ENCODE measurements at regions not wholly inside any gene's neighbourhood (a gene's known extent, or its start where the extent isn't known, plus 50 kb on each side); places are given as distances from the start of the nearest gene placed in this dataset.
A peak's percentile ranks its signal among the peaks of the same experiment; 100 is the strongest.

DNA sequence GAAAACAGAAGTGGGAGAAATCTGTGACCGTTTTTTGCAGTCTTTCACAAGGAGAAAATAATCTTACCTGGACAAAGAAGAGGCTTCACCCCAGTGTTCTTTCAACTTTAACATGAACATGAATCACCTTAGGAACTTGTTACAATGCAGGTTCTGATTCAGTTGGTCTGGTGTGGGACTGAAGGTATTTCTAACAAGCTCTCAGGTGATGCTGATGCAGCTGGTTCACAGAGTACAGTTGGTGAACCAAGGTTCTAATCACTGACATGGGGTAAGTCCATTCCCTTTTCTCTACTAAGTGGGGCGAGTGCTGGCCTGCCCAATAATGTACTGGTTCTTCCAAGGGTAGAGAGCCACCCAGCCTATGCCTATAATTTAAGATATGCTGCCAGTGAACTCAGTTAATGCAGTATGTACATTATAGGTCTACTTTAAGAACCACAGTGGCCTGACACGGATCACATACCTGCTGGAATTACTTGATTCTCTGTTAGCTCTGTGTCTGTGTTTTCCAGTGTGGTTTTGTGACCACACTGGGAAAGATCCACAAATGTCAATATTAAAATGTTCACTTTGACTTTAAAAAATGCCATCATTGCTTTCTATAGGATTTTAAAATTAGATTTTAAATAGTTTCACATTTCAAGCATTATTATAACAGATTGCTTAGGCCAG, 304.1 kb downstream of the ZNF621 start:
- WGBS, 3 donors, result 89 to 93% (median 92%) methylated on average over 3 of the region's 3 CpGs
- no peak overlapping the region for H3K27ac ChIP-seq (ENCODE audit: low read depth, low read length)

DNA sequence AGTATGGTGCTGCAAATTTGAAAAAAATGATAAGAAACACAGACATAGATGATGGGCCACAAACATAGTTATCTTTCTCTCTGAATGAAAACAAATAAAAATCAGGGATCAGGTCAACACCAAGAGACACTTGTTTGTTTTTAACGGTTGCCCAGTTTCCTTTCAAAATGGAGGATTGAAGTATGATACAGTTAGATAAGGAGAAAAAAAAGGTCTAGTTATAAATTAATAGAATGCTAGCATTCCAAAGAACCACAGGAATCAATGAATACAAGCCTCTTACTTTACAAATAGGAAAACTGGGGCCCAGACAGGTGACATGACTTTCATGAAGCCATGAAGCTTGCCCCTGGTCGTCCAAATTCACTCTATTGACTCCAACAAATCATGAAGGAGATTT, 305.1 kb downstream of the ZNF621 start:
- WGBS, 3 donors, result 27 to 83% (median 81%) methylated on average over 2 of the region's 2 CpGs

DNA sequence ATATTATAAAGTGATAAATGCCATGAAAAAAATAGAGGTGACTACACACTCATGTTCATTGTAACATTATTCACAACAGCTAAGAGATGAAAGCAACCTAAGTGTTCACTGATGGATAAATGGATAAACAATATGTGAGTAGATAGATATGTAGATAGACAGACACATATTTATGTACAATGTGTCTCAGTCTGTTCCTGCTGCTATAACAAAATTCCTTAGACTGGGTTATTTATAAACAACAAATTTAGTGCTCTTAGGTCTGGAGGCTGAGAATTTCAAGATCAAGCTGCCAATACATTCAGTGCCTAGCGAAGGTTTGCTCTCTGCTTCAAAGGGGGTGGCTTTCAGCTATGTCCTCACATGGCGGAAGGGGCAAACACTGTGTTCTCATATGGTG, 312.5 kb downstream of the ZNF621 start:
- no peak overlapping the region for H3K27ac ChIP-seq (ENCODE audit: low read depth, low read length)
- 98 to 100% (median 99%) methylated on average over 2 of the region's 2 CpGs for WGBS, 3 donors

More for the DNA sequence above, 305.1 kb downstream of the ZNF621 start:
- no peak overlapping the region for H3K27ac ChIP-seq (ENCODE audit: low read depth, low read length)

DNA sequence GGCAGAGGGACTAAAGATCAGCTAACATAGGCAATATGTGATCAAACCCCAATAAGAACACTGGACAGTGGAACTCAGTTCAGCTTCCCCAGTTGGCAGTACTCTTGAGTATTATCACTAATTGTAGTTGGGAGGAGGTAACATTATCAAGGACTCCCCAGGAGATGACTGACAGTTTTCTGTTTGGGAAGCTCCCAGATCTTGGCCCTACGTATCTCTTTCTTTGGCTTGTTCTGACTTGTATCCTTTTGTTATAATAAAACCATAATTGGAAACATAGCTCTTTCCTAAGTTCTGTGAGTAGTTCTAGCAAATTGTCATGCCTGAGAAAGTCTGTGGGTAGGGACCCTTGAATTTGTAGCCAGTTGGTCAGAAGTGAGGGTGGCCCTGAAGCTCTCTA, 316.4 kb downstream of the ZNF621 start:
- WGBS, 3 donors, result 73 to 91% (median 89%) methylated on average over 1 of the region's 1 CpG
- H3K27ac ChIP-seq (ENCODE audit: low read depth, low read length), result peak overlapping the region; percentile 17

DNA sequence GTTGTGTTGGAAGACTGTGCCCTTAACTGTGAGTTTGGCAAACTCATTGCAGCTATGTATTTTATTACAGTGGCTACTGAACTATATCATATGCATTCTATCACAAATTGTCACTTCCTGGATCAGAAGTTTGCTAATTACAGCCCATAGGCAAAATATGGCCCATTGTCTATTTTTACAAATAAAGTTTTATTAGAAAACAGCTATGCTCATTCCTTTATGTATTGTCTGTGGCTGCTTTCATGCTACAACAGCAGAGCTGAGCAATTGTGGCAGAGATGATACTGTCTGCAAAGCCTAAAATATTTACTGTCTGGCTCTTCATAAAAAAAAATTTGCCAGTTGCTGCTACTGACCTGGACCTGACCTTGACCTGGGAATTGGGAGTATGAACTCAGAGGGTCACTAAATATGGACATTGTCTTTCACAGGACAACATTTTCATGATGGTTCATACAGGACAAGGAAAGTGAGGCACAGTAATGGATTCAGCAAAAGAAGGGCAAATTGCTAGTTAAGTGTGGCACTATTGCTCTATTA, 316.9 kb downstream of the ZNF621 start:
- H3K27ac ChIP-seq (ENCODE audit: low read depth, low read length), result peak overlapping the region; percentile 17

DNA sequence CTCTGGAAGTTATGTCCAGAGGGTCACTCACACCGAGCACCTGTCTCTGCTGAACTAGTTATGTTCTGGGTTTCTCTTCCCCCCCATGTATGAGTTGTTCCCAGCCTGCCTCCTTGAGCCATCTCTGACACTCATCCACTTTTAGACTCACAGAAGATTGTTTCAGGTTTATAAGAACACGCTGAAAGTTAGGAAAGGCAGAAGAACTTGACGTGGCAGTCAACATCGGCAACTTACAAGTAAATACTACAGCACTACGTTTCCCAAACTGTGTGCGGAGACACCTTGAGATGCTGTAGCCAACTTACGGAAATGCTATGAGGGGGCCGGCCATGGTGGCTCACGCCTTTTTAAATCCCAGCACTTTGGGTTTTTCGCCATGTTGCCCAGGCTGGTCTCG, 318.0 kb downstream of the ZNF621 start:
- 95 to 98% (median 96%) methylated on average over 11 of the region's 11 CpGs for WGBS, 3 donors
- no peak overlapping the region for H3K27ac ChIP-seq (ENCODE audit: low read depth, low read length)

DNA sequence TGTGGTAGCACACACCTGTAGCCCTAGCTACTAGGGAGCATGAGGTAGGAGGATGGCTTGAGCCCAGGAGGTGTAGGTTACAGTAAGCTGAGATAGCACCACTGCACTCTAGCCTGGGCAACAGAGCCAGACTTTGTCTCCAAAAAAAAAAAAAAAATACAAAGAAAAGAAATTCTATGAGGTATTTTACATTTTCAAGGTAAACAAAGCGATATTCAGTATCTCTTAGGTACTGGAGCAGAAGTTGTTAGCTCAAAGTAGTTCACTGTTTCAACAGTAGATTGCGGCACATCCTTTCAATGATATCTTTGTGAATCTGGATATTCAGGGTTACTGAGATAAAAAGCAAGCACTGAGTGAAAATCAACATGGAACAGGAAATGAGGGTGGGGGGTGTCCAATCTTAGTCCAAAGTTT, 318.5 kb downstream of the ZNF621 start:
- 85 to 94% (median 91%) methylated on average over 2 of the region's 2 CpGs for WGBS, 3 donors
- H3K27ac ChIP-seq (ENCODE audit: low read depth, low read length), result no peak overlapping the region

DNA sequence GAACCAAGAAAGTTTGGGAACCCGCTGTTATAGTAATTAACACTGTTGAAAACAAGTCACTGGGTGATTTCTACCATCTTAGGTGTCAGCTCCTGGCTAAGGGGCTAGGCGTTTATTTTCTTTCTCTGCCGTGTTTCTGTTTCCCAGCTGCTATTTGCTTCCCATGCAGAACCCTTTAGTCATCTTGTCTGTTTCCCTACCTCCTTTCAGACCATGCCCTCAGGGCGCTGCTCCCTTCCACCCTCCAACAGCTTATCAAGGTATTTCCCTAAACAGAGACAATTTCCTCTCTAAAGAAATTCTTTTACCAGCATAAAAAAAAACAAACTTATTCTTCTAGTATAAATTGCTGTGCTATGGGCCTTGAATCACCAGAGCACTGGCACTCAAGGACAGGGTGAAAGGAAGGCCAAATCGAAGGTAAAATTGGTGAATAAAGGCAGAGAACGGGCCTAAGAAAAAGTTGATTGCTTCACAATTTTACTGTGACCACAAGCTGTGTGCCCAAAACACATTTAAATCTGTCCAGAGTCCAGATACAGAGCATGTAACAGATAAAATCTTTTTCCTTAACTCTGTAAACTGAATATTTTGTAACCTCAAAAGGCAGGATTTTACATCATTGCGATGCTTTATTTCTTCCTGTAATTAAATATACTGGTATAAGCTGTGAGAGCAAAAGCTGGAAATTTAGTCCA, 319.2 kb downstream of the ZNF621 start:
- no peak overlapping the region for H3K27ac ChIP-seq (ENCODE audit: low read depth, low read length)
- WGBS, 3 donors, result 79 to 83% (median 80%) methylated on average over 7 of the region's 7 CpGs

DNA sequence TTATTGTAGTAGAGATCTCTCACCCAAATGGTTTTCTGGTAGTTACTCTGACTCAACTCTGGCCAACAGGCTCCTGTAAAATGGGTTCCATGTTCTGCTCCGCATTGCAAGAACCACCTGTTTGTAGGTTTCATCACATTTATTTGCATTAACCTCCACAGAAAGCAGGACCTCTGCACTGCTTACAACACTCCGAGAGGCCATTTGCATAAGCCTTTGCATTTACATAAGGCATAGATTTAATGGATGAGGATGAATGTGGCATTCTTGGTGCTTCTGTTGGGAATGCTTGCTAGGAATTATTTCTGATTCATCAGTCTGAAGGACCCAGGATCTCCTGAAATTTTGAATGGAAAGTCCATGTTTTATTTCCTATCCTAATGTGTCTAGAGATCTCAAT, 320.1 kb downstream of the ZNF621 start:
- 97 to 99% (median 97%) methylated on average over 2 of the region's 2 CpGs for WGBS, 3 donors
- H3K27ac ChIP-seq (ENCODE audit: low read depth, low read length), result no peak overlapping the region

DNA sequence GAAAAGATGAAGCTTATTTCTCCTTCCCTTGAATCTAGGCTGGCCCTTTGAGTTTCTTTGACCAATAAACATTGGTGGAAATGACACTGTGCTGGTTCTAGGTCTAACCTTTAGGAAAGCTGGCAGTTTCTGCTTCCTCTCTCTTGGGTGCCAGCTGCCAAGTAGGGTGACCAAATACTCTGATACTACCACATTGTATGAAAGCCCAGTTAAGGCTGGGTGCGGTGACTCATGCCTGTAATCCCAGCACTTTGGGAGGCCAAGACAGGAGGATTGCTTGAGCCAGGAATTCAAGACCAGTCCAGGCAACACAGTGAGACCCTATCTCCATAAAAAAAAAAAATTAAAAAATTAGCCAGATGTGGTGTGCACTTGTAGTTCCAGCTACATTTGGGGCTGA, 320.7 kb downstream of the ZNF621 start:
- no peak overlapping the region for H3K27ac ChIP-seq (ENCODE audit: low read depth, low read length)
- WGBS, 3 donors, result 100% methylated on average over 1 of the region's 1 CpG

DNA sequence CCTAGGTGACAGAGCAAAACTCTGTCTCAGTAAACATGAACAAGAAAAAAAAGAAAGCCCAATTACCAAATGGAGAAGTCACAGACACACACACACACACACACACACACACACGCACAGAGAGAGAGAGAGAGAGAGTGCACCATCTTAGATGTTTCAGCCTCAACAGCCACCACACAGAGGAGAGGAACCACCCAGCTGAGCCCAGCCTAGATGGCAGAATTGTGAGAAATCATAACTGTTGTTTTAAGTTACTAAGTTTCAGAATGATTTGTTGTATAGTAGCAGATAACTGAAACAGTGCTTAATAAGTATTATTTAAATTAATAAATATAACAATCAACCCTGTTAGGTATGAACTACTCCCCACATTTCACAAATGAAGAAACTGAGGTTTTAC, 321.2 kb downstream of the ZNF621 start:
- WGBS, 3 donors, result 56 to 86% (median 64%) methylated on average over 1 of the region's 1 CpG
- no peak overlapping the region for H3K27ac ChIP-seq (ENCODE audit: low read depth, low read length)

DNA sequence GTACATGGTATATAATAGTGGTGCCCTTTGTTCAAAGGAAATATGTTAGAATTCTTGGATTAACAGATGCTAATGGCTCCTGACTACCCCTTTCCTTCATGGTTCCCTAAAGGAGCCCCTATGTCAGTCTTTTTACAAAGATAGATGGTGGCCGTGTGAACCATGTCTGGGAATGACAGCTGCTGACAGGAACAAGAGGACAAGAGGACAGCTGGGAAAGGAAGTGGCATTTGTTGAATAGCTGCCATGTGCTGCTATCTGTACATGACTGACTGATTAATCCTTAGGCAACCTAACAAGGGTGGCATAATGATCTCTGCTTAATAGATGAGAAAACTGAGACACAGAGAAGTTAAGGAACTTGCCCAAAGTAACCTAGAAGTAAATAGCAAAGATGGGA, 321.7 kb downstream of the ZNF621 start:
- 60 to 90% (median 88%) methylated on average over 1 of the region's 1 CpG for WGBS, 3 donors
- H3K27ac ChIP-seq (ENCODE audit: low read depth, low read length), result no peak overlapping the region

DNA sequence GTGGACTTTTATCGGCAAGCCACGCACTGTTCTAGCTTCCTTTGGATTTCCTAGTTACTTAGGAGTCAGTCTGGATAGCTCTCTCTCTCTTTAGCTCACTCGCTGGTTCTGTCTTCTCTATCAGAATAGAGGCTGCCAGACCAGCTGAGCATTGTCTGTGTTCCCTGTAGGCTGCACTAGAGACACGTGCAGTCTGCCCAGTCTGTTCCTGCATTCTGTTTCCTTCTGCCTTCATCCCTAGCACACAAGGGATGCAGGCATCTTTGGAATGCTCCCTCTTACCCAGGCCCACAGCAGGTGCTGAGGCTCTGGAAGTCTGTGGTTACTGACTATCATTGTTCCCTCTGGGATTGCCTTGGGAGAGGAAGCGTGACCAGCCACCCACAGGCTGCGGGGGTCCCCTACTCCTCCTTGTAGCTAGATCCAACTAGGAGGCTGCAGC, 322.8 kb downstream of the ZNF621 start:
- WGBS, 3 donors, result 56 to 75% (median 68%) methylated on average over 6 of the region's 6 CpGs
- H3K27ac ChIP-seq (ENCODE audit: low read depth, low read length), result no peak overlapping the region

DNA sequence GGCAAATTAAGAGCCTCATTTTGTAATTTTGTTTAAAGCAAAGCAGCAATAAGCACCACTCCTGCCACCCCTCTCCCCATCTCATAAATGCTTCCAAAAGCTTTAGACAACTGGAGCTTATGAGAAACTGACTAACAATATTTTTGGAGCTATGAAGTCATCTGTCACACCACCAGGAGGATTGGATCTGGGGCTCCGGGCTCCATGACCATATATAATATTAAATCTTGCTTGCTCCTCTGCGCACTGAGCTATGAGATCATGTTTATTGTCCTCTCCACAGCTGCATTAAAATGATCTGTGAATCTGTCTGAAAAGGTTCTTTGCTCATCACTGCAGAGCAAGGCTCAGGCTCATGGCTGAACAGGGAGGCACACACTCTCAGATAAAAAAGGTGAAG, 323.7 kb downstream of the ZNF621 start:
- H3K27ac ChIP-seq (ENCODE audit: low read depth, low read length), result no peak overlapping the region
- WGBS, 3 donors, result 85 to 93% (median 85%) methylated on average over 2 of the region's 2 CpGs

DNA sequence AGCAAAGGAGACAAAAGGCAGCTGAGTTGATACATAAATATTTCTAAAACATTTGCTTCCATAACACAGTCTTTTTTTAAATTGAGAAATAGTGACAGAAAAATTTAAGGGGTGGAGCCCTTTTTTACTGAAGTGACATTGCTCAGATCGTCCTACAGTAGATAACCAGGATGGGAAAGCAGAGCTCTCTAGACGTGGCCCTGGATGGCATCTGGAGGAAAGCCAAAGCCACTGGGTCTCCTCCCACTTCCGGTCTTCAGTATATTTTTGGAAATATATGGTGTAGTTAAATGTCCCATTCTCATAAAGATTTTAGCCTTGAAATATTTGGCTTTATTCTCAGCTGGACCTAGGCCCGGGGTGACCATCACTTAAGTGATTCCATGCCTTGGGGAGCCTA, 326.1 kb downstream of the ZNF621 start:
- H3K27ac ChIP-seq (ENCODE audit: low read depth, low read length), result no peak overlapping the region
- WGBS, 3 donors, result 45 to 76% (median 46%) methylated on average over 4 of the region's 4 CpGs

DNA sequence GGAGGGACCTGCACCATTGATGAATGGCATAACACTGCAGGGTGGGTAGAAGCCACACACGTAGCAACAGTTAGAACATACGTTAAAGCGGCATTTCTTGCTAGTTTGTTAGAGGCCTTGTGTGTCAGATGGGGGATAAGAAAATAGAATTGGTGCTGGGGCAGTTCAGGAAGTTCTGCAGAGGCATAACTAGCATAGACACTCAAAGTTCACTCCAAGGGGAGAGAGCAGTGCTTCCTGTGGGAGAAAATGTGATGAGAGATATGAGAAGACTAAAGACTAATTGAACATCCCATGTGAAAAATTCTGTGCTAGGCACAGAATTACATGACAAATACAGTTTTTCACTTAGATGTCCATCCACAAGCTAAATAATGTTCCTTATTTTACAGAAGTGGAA, 327.1 kb downstream of the ZNF621 start:
- H3K27ac ChIP-seq (ENCODE audit: low read depth, low read length), result no peak overlapping the region
- 77 to 90% (median 84%) methylated on average over 3 of the region's 3 CpGs for WGBS, 3 donors

DNA sequence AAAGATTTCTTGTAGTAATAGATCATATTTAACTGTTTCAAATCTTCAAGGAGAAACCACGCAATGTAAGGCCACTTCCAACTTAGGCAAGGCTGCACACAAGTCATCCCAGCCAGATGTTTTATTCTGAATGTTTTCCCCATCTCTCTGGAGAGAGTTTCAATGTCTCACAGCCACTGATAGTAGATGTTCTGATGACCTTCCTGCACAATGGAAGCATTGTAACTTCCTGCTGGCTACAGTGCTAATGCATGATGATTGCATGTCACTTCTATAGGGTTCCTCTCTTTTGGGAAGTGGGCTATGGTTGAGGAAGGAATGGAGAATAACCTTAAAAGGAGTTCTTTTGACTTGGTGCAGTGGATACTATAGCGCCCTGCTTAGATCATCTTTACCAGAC, 328.0 kb downstream of the ZNF621 start:
- 93 to 98% (median 95%) methylated on average over 2 of the region's 2 CpGs for WGBS, 3 donors
- H3K27ac ChIP-seq (ENCODE audit: low read depth, low read length), result no peak overlapping the region

DNA sequence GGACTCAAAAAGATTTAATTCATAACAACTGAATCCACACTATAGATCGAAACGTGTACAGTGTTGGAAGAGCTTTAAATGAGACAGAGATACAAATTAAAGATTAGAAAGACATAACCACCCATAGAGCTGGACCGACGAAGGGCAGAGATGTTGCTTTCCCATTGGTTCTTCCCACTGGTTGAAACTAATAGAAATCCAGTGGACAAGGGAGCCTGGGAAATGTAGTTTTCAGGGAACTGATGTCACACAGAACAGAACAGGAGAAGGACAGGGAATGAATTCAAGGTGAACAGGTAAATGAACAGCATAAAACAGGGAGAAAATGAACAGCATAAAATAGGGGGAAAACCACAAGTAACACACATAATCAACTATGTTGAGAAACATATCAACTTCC, 328.7 kb downstream of the ZNF621 start:
- no peak overlapping the region for H3K27ac ChIP-seq (ENCODE audit: low read depth, low read length)
- WGBS, 3 donors, result 90 to 91% (median 91%) methylated on average over 4 of the region's 4 CpGs

DNA sequence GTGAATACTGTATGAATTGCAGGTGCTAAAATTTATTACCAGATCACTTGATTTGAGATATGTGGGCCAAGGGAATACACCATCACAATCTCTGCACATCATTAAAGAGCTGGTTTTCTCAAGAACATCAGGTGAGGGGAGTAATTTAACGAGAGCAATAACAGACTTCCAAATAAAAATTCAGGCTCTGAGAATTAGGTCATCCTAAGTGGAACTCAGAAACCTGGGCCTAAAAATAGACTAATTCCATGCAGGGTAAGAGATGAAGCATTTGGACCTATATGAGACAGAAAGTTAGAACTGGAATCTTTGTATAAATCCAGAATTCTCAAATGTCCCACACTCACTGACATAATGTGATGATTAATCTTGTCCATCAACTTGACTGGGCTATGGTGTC, 331.1 kb downstream of the ZNF621 start:
- WGBS, 3 donors, result 87 to 94% (median 90%) methylated on average over 1 of the region's 1 CpG
- no peak overlapping the region for H3K27ac ChIP-seq (ENCODE audit: low read depth, low read length)

Measured in adipose tissue (tissue), 3 donors.